Hematopoietic multipotent progenitor cell treated with erythropoietin and hydrocortisone succinate and interleukin-3 and kit ligand, for 8 days (in vitro differentiated cells): ENCODE measurements at regions not wholly inside any gene's neighbourhood (a gene's known extent, or its start where the extent isn't known, plus 50 kb on each side); places are given as distances from the start of the nearest gene placed in this dataset.
"Not testable (repeated sequence)": the region's sequence is repeated elsewhere in the genome, so short reads cannot be mapped to it uniquely, and the experiment has no call there.

Experiments
- DNase-seq: peaks from one replicate; pipeline ENCODE4 v3.0.0-alpha.2; 2015

DNA sequence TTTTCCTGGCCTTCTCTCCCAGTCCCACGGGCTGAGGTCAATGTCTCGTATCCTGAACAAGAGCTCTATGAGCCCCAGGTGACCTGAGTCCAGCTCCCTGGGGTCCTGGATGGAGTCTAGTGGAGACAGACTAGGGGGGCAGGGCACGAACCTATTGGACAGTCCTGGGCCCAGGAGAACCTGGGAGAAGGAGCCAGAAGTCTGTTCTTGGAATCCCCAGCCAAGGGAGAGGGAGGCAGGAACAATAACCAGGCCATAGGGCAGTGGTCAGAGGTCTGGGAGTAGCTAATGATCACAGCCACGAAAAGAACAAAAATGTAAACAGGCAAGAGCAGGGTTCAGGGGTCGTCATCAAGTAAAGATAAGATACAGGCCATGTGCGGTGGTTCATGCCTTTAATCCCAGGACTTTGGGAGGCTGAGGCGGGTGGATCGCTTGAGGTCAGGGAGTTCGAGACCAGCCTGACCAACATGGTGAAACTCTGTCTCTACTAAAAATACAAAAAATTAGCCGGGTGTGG lies 60.8 kb downstream of the COPRS start:
- no peak for DNase-seq

DNA sequence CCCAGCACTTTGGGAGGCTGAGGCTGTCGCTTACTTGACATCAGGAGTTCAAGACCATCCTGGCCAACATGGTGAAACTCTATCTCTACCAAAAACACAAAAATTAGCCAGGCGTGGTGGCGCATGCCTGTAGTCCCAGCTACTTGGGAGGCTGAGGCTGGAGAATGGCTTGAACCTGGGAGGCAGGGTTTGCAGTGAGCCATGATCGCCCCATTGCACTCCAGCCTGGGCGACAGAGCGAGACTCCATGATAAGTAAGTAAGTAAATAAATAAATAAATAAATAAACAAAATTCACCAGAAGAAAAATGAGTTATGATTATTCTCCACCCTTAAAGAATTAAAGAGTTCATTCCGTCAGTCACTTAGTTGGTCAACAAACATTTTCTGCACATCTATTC lies 63.1 kb downstream of the COPRS start:
- DNase-seq: not testable (repeated sequence)

DNA sequence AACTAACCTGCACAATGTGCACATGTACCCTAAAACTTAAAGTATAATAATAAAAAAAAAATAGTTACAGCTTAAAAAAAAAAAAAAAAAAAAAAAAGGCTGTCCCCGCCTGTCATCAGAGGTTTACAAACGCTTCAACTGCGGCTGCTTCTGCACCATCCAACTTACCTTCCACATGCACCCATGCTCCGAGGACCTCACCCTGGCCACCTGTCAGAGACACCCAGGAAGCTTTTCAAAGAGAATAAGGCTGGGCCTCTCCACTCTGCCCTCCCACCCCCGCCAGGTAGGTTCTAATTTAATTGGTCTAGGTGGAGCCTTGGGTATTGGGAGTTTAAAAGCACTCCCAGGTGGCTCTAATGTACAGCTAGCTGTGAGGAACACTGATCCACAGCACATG lies 64.9 kb downstream of the COPRS start:
- DNase-seq: no peak

DNA sequence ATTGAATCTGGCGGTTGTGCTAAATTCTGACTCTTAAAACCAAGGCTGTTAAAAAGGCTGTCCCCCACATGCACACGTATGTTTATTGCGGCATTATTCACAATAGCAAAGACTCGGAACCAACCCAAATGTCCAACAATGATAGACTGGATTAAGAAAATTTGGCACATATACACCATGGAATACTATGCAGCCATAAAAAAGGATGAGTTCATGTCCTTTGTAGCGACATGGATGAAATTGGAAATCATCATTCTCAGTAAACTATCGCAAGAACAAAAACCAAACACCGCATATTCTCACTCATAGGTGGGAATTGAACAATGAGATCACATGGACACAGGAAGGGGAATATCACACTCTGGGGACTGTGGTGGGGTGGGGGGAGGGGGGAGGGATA lies 65.4 kb downstream of the COPRS start:
- DNase-seq: not testable (repeated sequence)

DNA sequence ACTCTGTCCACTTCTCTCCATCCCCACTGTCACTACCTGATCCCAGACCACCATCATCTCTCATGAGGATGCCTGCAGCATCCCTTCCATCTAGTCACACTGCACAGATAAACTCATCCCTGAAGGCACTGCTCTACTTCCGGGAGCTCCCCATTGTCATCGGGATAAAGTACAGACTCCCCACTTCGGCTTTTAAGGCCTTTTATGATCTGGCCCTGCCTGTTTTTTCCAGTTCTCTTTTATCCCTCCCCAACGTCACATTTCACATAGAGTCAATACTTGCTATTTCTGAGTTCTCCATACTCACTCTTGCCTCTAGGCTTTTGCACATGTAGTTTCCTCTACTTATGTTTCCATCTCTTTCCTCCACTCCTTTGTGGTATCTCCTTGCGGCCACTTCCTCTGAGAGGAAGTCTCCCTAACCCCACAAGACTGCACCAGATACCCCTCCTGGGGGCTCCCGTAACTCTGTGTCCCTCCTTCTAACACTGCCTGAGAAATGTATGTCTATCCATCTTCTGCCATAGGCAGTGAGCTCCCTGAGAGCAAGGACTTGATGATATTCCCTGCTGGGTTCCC lies 66.9 kb downstream of the COPRS start:
- no peak for DNase-seq

DNA sequence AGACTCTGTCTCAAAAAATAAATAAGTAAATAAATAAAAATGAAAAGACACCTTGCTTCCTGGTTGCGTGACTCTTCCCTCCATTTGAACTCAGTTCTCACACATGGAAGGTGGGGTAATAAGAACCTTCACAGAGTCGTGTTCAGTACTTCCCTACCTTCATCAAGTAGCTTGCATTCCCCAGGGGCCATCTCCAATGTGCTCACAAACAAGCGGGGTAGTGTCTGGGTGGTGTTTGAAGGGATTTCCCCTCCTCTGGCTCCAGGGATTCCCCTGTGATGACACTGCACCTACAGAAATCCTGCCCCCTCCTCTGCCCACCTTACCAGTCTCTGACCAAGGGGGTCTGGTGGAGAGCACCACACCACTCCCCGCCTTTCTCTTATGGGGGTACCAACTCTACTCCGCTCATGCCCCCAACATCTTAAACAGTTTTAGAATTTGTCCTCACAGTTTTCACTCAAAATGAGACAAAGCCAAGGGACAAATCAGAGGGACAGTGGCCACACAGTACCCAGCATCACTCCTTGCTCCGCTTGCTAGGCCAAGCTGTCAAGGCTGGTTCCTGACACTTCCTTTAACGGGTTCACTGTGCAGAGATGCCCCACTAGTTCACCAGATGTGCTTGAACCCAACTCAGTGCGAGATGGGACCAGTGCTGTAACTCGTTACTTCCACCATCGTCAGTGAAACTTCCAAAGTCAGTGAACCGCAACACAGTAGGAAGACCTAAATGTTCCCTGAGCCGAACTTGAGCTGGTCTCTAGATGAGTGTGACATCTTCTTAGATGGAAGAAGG lies 69.1 kb downstream of the COPRS start:
- no peak for DNase-seq

DNA sequence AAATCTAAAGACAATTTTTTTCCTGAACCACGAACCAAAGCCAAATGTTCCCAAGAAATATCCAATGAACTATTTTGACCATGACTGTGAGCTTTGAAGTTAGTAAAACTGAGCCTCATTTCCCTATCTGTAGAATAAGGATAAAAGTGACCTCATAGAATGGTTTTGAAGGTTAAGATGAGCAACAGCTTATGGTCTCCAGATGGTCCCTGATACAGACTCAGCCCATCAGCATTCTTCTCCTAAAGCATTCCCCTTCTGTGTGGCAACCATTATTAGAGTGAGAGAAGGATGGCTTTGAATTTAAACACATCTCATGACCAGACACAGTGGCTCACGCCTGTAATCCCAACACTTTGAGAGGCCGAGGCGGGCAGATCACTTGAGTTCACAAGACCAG lies 70.1 kb downstream of the COPRS start:
- no peak for DNase-seq

DNA sequence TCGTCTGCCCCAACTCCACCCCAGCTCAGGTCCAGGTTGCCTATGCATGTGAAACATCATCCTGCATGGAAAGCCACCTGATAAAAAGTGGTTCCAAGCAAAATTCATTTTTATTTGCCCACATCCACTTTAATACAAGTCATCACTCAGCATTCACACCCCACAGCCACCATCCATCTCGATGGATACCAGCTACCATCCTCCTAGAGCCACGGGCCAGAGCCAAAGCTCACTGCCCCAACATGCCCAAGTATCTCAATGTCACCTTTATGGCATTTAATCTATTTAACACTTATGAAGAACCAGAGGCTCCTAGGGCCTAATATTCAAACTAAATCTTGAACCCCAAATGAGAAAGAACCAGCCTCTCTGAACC lies 70.5 kb downstream of the COPRS start:
- no peak for DNase-seq

DNA sequence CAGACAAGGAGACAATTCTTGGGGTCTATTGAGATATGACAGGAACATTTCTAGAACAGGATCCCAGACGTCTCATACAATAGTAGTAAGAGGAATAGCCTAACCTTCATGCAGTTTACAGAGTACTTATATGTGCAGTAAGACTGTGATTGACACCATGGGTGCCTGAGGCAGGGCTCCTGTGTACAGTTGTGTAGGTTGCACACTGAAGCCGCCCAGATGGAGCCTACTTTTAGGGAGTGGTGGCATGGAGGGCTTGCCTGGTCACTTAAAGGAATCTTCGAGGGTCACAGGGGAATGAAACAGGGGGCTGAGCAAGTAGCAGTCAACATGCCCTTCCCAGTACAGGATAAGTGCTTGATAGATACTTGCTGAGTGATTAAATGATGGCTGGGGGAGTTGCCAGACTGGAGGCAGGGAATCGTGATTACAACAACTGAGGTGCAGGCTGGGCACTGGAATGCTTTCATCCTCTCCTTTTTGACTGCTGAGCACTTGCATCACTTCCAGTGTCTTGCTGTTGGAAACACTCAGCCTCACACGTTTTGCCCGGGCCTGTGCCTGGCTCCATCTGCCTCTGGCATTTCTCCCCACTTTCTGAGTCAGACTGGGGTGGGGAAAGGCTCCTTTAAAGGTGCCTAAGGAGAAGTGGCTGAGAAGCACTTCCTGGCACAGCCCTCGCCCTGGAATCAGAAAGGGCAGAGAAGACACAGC lies 71.0 kb downstream of the COPRS start:
- no peak for DNase-seq

DNA sequence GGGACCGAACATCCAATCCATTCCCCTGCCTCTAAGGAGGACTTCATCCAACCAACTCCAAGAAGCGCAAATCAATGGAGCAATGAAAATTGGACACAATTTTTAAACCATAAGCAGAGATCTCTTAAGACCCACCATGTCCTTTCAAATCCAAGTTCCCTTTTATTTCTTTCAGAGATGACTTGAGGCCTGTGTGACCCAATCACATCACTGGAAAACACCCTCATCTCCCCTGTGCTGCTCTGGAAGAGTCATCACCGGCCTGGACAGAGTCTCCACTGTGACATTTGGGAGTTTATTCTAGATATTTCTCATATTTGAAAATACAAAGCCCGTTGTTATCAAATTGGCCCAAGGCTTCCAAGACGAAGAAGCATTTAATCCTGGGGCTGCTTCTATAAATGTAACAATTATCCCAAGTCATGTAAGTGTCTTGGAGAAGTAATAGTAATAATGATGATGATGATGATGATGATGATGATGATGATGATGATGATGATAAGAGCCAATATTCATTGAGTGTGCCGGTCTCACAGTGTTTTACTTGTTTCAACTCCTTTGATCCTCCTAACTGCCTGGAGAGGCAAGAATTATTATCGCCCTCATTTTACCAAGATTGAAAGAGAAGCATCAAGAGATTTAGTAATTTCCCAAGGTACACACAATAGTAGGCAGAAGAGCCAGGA lies 72.1 kb downstream of the COPRS start:
- DNase-seq: no peak

DNA sequence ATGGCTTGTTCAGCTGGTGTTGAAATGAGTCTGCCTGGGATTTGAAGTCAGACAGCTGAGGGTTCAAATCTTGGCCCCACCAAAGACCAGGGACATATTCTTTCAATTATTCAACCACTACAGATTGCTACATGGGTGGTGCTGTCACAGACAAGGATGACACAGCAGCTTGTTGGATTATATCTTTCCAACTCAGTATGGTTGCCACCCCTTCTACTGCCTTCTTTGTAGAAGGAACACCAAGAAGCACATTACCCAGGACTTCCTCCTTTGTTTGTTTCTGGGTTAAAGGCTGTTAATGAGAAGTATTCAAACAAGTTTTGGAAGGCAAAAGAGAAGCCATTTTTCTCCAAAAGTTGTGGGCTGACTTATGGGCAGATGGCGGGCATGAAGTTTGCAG lies 78.6 kb downstream of the COPRS start:
- DNase-seq: peak; percentile 55

DNA sequence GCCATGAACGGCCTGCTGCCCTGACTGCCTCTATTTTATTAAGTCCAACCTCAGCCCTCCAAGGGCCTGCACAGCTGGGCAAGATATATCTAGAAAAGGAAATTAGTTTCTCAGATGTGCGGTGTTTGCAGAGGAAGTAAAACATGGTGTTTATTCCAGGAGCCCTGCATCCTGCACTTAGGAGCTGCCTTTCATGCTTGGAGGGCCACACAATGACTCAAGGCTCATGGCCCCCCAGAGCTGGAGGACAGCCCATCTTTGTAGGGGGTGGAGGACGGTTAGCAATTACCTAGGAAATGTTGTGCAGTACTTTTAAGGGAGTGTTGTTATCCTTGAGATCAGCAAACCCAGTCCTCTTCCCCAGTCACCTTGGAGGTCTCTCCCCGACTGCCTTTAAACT lies 80.5 kb downstream of the COPRS start:
- DNase-seq: no peak

DNA sequence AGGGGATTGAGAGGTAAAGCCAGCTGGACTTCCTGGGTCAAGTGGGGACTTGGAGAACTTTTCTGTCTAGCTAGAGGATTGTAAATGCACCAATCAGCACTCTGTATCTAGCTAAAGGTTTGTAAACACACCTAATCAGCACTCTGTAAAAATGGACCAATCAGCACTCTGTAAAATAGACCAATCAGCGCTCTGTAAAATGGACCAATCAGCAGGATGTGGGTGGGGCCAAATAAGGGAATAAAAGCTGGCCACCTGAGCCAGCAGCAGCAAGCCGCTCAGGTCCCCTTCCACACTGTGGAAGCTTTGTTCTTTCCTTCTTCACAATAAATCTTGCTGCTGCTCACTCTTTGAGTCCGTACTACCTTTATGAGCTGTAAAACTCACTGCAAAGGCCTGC lies 87.7 kb downstream of the COPRS start:
- not testable (repeated sequence) for DNase-seq

DNA sequence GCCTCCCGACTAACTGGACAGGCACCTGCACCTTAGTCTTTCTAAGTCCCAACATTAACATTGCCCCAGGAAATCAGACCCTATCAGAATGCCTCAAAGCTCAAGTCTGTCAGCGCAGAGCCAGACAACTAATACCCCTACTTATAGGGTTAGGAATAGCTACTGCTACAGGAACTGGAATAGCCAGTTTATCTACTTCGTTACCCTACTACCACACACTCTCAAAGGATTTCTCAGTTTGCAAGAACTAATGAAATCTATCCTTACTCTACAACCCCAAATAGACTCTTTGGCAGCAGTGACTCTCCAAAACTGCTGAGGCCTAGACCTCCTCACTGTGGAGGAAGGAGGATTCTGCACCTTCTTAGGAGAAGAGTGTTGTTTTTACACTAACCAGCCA lies 88.5 kb downstream of the COPRS start:
- not testable (repeated sequence) for DNase-seq

DNA sequence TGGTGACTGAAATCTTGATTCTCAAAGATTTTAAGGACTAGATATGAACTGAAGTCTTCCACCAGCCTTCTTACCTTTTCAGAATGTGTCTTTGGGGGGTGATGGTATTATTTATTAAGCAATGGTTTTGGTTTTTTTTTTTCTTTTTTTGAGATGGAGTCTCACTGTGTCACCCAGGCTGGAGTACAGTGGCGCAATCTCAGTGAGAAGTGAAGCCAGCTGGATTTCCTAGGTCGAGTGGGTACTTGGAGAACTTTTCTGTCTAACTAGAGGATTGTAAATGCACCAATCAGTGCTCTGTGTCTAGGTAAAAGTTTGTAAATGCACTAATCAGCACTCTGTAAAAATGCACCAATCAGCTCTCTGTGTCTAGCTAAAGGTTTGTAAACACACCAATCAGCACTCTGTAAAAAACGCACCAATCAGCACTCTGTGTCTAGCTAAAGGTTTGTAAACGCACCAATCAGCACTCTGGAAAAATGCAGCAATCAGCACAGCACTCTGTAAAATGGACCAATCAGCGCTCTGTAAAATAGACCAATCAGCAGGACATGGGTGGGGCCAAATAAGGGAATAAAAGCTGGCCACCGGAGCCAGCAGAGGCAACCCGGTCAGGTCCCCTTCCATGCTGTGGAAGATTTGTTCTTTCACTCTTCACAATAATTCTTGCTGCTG lies 97.1 kb downstream of the COPRS start:
- DNase-seq: not testable (repeated sequence)

DNA sequence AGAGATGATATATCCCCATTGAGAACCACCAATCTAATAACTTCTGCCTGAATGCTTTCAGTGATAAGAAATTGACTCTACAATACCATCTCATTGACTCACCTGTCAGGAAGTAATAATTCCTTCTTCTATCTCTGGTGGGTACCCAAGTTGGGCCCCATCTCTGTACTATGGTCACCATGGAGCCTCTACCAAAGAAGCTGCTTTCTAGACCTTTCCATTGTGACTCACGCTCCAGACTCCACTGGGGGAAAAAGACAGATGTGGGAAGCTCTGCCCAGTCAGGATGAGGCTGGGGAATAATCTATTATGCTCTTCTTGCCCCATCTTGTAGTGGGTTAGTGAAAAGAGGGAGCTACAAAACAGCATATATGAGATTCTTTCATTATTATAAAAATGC lies 100.4 kb downstream of the COPRS start:
- no peak for DNase-seq

DNA sequence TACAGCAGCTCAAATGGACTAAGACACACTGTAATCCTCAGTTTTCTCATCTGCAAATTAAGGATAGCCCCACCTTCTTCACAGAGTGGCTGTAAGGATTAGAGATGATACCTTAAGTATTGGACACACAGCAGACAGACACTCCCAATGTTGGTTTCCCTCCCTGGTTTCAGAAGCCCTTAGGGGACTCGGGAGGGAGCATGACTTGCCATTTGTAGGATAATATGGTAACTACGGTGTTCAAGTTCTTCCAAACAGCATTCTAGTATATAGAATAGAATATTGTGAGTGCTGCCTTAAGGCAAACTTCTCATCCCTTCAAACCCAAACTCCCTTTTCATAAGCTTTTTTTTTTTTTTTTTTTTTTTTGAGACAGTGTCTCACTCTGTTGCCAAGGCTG lies 101.9 kb downstream of the COPRS start:
- DNase-seq: no peak

DNA sequence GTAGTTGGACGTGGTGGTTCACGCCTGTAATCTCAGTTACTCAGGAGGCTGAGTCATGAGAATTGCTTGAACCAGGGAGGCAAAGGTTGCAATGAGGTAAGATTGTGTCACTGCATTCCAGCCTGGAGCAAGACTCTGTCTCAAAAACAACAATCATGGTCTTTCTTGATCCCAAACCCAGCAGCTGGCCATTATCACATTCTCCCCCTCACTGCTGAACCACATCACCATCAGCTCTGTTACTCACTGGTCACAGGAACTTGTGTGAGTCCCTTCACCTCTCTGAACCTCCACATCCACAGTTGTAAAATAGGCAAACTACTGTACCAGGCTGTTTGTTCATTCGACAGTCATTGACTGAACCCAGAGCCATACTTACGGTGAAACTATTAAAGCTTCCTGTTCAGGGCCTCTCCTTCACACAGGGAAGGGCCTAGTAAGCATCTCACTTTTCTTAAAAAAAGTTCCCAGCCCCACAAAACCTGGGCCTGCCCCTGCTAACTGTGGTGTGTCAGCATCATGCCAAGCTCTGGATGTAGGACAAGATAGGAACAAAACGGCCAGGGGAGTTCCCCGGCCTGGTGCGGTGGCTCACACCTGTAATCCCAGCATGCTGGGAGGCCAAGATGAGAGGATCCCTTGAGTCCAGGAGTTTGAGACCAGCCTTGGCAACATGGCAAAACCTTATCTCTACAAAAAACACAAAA lies 104.7 kb downstream of the COPRS start:
- DNase-seq: no peak

DNA sequence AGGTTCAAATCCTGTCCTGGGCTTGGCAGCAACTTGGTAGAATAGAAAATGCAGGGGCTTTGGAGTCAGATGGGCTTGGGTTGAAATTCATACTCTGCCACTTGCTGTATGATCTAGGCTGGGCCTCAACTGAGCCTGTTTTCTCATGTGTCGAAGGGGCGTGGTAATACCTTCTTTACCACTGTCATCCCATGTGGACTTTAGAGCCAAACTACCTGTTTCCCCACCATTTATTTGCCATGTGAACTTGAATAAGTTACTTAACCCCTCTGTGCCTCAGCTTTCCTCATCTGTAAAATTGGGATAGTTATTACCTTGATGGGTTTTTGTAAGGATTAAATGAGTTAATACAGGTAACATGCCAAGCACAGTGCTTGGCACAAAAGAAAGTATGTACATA lies 106.0 kb downstream of the COPRS start:
- no peak for DNase-seq

DNA sequence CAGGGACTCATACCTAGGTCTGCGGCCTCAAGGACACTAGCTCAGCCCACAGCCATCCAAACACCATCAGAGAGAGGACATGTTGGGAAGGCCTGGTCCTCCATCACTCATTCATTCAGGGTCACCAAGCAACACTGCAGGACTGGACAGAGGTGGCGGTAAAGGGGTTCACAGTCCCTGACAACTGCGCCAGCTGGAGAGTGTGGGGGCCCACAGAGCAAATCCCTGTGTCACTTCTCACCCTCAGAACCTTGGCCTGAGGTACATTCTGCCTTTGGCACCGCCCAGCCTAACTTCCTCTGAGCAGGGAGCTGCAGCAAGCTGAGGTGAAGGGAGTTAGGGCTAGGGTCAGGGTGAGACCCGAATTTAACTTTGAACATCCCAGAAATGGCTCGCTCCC lies 106.5 kb downstream of the COPRS start:
- no peak for DNase-seq

DNA sequence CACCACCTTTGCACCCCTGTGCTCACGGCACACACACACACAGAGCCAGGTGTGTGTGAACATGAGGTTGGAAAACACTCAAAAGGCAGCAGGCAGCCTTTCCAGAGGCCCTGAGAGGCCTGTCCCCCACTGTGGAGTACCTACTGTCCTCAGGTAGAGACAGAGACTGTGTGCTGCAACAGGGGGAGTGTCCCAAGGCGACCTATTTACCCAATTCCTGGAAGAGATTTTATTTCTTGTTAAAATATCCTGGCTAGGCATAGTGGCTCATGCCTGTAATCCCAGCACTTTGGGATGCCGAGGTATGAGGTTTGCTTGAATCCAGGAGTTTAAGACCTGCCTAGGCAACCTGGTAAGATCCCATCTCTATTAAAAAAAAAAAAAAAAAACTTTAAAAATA lies 108.5 kb downstream of the COPRS start:
- DNase-seq: no peak

DNA sequence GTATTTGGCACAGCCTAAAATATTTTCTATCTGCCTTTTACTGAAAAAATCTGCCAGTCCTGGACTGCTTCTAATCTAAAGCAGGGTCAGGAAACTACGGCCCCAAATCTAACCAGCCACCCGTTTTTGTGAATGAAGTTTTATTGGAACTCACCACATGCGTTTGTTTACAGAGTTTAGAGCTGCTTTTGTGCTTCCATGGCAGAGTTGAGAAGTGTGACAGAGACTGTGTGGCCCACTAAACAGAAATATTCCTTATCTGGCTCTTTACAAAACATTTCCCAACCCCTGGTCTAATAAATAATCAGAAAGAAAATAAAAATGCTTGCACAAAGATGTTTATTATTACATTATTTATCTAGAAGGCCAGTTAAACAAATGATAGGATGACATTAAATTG lies 110.2 kb downstream of the COPRS start:
- no peak for DNase-seq
